GM23338 (cell line): ENCODE measurements at regions not wholly inside any gene's neighbourhood (a gene's known extent, or its start where the extent isn't known, plus 50 kb on each side); places are given as distances from the start of the nearest gene placed in this dataset.

ENCODE experiments used
- EZH2 ChIP-seq: fragments of 200-600 bp; sonication (generic); IDR thresholded peaks from one replicate; pipeline ENCODE4 v1.8.0; 2017; ENCODE audit warnings: antibody characterized with exemption, mild to moderate bottlenecking, low read depth; ENCODE audit not compliant: unreplicated experiment
- TF ChIP-seq, protein P1 (sequence below), 2 experiments: fragments of 200-600 bp in 1 of 2; sonication (generic) in 1 of 2; conservative IDR thresholded peaks; 2 replicates each; pipeline versions ENCODE4 v1.5.1 to v1.6.1; 2016 to 2017; ENCODE audit warnings: antibody characterized with exemption in 2 of 2, low read depth in 2 of 2, mild to moderate bottlenecking in 2 of 2, moderate library complexity in 1 of 2

DNA sequence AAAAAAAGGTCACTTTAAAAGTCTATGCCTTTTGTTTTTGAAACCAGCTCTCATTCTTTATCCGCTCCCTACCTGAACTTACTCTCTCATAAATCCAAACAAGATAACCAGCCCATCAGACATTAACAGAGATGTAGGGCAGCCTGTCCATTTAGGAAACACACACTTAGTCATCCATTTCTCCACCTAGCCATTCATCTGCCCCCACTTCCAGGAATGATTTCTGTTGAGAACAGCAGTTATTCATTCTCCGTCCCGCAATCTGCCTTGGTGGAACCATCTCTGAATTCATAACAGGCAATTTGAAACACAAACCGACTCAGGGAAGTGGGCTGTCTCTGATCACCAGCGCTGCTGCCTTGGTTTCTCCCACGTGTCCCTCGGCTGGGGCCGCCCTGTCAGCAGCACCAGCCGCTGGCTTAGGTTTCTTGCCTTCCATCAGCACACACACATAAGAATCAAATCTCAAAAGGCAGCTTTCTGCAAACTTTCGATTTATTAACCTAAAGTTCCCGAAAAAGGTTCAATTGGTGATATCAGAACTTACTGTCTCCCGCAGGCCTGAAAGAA lies 528.2 kb upstream of the NRP1 start:
- TF ChIP-seq, protein P1, sequence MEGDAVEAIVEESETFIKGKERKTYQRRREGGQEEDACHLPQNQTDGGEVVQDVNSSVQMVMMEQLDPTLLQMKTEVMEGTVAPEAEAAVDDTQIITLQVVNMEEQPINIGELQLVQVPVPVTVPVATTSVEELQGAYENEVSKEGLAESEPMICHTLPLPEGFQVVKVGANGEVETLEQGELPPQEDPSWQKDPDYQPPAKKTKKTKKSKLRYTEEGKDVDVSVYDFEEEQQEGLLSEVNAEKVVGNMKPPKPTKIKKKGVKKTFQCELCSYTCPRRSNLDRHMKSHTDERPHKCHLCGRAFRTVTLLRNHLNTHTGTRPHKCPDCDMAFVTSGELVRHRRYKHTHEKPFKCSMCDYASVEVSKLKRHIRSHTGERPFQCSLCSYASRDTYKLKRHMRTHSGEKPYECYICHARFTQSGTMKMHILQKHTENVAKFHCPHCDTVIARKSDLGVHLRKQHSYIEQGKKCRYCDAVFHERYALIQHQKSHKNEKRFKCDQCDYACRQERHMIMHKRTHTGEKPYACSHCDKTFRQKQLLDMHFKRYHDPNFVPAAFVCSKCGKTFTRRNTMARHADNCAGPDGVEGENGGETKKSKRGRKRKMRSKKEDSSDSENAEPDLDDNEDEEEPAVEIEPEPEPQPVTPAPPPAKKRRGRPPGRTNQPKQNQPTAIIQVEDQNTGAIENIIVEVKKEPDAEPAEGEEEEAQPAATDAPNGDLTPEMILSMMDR (conservative IDR thresholded peaks at IDR 0.05; ENCODE audit: low read depth in 2 of 2) = no peak
- TF ChIP-seq EZH2 = no peak
